HG02938 (cell line): ENCODE measurements at regions not wholly inside any gene's neighbourhood (a gene's known extent, or its start where the extent isn't known, plus 50 kb on each side); places are given as distances from the start of the nearest gene placed in this dataset.
"Not testable (repeated sequence)": the region's sequence is repeated elsewhere in the genome, so short reads cannot be mapped to it uniquely, and the experiment has no call there.

Experiments used
- ATAC-seq: cut with Tn5 transposase; IDR thresholded peaks from one replicate; pipeline ENCODE4 v1.9.1; 2021; ENCODE audit warnings: mild to moderate bottlenecking, moderate library complexity; ENCODE audit not compliant: unreplicated experiment

DNA sequence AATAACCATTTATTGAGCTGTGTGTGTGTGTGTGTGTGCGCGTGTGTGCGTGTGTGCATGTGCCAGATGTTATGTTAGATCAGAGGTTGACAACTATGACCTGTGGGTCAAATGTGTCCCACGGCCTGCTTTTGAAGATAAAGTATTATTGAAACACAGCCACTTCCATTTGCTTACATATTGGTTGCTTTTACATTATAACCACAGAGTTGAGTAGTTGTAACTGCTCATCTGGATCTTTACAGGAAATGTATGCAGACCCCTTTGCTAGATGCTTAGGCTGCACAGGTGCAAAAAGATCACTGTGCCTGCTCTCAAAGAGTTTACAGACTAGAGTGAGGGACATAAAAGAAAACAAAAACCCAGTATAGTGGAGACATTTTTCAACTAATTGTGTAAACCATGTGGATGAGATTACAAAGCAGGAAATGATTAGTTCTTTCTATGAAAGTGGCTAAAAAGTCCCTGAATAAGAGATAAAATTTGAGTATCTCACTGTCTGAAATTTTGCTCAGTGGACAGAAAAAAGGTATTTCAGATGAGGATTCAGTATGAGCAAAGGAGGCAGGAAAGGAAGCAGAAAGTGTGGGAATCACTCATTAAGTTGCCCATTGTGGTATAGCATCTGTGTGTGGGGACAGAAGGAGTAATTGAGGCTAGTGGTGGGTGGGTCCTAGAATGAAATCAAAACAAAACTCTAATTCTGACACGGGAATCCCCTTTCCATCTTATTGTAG is 188.4 kb downstream of the PAH start:
- peak; percentile 36 for ATAC-seq

DNA sequence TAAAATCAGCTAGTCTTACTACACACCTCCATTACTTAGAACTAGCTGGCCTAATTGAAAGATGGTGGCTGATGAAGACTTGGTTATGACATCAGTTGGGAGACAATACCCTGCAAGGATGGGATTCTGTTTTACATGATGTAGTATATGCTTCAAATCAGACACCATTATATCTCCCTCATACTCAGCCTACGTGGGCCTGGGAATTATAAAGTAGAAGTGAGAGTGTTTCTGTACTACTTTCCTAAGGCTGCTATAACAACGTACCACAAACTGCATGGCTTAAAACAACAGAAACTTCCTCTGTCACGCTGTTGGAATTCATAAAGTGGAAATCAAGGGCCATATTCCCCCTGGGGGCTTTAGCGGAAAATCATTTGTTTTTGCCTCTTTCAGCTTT is 190.4 kb downstream of the PAH start:
- ATAC-seq, result no peak

DNA sequence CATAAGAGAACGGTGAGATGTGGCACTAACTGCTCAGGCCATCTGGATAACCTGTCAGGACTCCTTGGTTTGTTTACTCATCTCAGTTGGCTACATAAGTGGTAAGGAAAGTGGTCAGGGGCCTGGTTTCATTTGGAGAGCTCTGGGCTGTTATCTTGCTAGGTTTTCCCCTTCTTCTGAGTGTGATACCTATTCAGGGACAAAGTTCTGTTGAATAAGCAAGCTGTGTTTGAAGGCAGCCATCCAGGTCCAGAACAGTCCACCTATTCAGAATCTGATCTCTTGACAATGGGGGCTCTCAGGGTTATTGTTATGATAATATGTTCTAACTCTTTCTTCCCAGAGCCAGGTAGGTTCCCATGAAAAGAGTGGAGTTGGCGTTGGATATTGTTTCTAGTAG is 194.9 kb downstream of the PAH start:
- ATAC-seq, result no peak

- ATAC-seq, result no peak
Measured at GRCh38 chr12:102708108-102708507, 208.9 kb downstream of the PAH start.

DNA sequence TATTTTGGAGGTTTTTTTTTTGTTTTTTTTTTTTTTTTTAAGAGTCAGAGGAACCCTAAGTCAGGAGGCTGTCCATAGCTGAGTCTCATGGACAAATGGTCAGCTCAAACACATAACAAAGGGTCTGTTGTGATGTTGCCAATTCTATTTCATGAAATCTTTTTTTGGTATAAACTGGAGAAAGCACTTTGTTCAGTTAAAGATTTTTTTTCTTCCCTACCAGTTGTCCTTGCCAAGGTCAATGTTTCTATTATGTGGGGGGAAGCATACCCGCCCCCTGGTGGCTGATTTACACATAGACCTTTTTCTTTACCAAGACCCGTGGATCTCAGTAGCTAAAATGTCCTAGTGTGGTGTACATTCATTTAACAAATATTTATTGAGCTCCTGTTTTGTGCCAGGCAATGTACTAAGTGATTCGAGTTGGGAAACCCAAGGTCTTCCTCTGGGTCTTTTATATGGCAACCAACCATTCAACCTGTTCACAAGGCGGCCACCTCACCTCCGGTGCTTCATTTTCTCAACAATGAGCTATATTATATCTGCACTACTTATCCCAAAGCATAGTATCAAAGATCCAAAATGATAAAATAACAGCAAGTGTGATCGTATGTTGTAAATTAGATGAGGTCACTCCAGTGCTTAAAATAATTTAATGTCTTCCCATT is 214.5 kb downstream of the PAH start:
- ATAC-seq, result peak; percentile 75

DNA sequence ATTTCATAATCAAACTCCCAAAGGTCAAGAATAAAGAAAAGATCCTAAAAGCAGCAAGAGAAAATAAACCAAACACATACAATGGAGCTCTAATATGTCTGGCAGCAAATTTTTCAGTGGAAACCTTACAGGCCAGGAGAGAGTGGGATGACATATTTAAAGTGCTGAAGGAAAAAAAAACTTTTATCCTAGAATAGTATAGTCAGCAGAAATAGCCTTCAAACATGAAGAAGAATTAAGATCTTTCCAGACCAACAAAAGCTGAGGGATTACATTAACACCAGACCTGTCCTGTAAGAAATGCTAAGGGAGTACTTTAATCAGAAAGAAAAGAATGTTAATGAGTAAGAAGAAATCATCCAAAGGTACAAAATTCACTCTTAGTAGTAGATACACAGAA is 215.7 kb upstream of the IGF1 start:
- no peak for ATAC-seq

- ATAC-seq, result no peak
Measured at GRCh38 chr12:102694903-102695302, 214.5 kb upstream of the IGF1 start.

- no peak for ATAC-seq
Measured at GRCh38 chr12:102691773-102692555, 211.6 kb upstream of the IGF1 start.

GRCh38 chr12:102690253-102690652 is 209.9 kb upstream of the IGF1 start:
- ATAC-seq, result no peak

GRCh38 chr12:102689701-102690100 is 209.3 kb upstream of the IGF1 start:
- ATAC-seq, result no peak

GRCh38 chr12:102687523-102687922 is 207.2 kb upstream of the IGF1 start:
- ATAC-seq, result no peak

- no peak for ATAC-seq
Measured at GRCh38 chr12:102685841-102686240, 205.5 kb upstream of the IGF1 start.

- ATAC-seq, result no peak
Measured at GRCh38 chr12:102685172-102685571, 204.8 kb upstream of the IGF1 start.

- ATAC-seq, result no peak
Measured at GRCh38 chr12:102682366-102683289, 202.3 kb upstream of the IGF1 start.

DNA sequence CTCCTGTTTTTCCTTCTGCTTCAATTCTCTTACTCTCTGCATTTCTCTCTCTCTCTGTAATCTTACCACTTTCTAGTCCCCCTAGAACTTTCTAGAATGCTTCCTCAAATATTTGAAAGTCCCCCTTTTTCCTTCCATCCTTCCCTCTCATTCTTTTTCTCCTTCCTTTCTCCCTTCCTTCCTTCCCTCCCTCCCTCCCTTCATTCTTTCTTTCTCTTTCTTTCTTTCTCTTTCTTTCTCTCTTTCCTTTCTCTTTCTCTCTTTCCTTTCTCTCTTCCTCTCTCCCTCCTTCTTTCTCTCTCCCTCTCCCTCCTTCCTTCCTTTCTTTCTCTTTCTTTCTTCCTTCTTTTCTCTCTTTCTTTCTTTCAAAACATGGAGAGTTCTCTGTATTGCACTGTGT is 201.4 kb upstream of the IGF1 start:
- no peak for ATAC-seq

GRCh38 chr12:102681309-102681708 is 200.9 kb upstream of the IGF1 start:
- no peak for ATAC-seq

DNA sequence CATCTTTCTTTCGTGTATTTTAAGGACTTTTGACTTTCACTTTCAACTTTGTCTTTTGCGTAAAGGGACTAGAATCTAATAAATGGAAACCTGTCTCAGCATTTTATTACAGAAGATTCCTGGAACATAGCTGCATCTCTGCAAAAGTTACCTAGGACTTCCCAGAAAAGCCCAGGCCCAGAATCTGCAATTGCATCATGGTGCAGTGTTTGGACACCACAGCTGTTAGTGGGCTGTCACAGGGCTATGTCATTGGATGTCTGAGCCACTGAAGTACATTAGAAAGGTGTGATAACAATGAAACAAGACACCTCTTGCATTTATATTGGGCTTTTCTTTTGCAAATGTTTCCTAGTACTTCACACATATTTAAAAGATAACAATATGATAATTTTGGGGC is 199.9 kb upstream of the IGF1 start:
- ATAC-seq, result no peak

GRCh38 chr12:102676812-102677211 is 196.4 kb upstream of the IGF1 start:
- ATAC-seq, result no peak

- ATAC-seq, result no peak
Measured at GRCh38 chr12:102675672-102676071, 195.3 kb upstream of the IGF1 start.

DNA sequence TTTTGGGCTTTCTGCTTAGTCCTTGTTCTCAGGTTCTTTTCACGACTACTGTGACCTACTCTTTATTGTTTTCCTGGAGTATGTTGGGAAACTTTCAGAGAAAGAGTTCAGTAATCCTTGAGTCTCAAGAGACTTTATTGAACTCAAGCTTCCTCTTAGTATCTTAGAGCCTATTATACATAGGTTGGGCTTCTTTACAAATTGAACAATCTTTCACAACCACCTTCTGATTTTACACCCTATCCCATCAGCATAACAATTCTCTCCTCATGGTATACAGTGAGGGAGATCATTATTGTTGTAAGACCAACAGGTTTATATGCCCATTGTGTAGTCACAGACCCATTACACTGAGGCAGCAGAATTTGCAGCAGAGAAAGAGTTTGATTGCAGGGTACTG is 193.2 kb upstream of the IGF1 start:
- ATAC-seq, result no peak

GRCh38 chr12:102672212-102672611 is 191.8 kb upstream of the IGF1 start:
- not testable (repeated sequence) for ATAC-seq
